GM12892 (cell line): ENCODE measurements at regions not wholly inside any gene's neighbourhood (a gene's known extent, or its start where the extent isn't known, plus 50 kb on each side); places are given as distances from the start of the nearest gene placed in this dataset.
A peak's percentile ranks its signal among the peaks of the same experiment; 100 is the strongest.
"Not testable (repeated sequence)": the region's sequence is repeated elsewhere in the genome, so short reads cannot be mapped to it uniquely, and the experiment has no call there.

Experiments
- DNase-seq: peaks from one replicate; pipeline ENCODE4 v3.0.0; 2011; ENCODE audit not compliant: insufficient read length
- FAIRE-seq: peaks from 2 replicates; lab custom pipeline; 2011; peaks lifted over from hg19 to GRCh38; lab: Jason Lieb, UNC
- POLR2A ChIP-seq: IDR thresholded peaks from 2 replicates; pipeline ENCODE4 v1.6.1; 2011; ENCODE audit warnings: low read depth, low read length, control low read depth
- POLR2AphosphoS5 ChIP-seq: IDR thresholded peaks from 2 replicates; pipeline ENCODE4 v1.6.1; 2011; ENCODE audit warnings: low read depth, low read length, control low read depth
- TAF1 ChIP-seq: IDR thresholded peaks from 2 replicates; pipeline ENCODE4 v1.6.1; 2011; ENCODE audit warnings: low read depth, mild to moderate bottlenecking, control low read depth, low read length, borderline replicate concordance

DNA sequence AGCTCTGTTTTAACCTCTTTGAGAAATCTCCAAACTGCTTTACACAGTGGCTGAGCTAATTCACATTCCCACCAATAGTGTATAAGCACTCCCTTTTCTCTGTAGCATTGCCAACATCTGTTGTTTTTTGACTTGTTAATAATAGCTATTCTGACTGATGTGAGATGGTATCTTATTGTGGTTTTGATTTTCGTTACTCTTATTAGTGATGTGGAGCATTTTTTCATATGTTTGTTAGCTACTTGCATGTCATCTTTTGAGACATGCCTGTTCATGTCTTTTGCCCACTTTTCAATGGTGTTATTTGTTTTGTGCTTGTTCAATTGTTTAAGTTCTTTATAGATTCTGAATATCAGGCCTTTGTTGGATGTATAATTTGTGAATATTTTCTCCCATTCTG is 225.2 kb upstream of the TRPC7 start:
- DNase-seq (no peak), FAIRE-seq (peak; percentile 24)
- no peak for TF ChIP-seq POLR2A
- TF ChIP-seq TAF1 = no peak
- TF ChIP-seq POLR2AphosphoS5 = no peak

GRCh38 chr5:136586196-136586595 is 220.9 kb upstream of the TRPC7 start:
- FAIRE-seq = no peak

DNA sequence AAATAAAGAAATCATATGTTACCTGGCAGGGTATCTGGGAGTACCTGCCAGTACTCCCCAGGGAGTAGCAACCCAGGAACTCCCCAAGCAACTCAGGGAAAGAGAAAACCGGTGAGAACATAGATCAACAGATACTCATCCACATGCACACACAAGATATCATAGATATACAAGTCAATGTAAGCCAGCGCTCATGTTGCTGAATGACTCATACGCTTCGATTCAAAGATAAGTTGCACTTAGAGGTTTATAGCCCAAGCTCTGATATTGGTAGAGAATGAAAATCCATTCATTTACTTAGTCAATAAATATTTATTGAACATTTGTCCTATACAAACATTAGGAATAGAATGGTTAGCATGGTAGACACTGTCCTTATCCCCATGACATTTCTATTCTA is 219.1 kb upstream of the TRPC7 start:
- TF ChIP-seq POLR2A = no peak
- TF ChIP-seq POLR2AphosphoS5 = no peak
- no peak for TF ChIP-seq TAF1
- FAIRE-seq (no peak), DNase-seq (no peak)

More at GRCh38 chr5:136586196-136586595, 220.9 kb upstream of the TRPC7 start:
- TF ChIP-seq POLR2AphosphoS5 = no peak
- no peak for TF ChIP-seq POLR2A
- no peak for TF ChIP-seq TAF1
- no peak for DNase-seq

DNA sequence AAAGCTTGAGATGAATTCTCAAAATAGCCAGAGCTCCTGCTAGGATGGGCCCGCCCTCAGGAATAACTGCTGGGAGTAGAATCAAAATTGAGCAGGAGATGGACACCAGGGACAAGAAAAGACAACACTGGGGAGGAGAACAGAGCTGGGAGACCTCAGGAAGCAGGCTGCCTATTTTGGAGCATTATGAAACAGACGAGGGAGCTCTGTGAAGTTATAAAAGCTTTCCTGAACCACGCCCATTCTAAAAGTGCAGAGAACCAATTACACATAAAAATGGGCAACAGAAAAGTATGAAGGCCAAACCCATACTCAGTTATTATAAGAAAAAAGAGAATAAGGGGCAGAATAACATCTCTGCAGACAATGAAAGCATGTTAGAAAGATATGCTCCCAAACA is 213.9 kb upstream of the TRPC7 start:
- no peak for DNase-seq
- no peak for TF ChIP-seq TAF1
- TF ChIP-seq POLR2AphosphoS5 = no peak
- TF ChIP-seq POLR2A = no peak
- FAIRE-seq = no peak

DNA sequence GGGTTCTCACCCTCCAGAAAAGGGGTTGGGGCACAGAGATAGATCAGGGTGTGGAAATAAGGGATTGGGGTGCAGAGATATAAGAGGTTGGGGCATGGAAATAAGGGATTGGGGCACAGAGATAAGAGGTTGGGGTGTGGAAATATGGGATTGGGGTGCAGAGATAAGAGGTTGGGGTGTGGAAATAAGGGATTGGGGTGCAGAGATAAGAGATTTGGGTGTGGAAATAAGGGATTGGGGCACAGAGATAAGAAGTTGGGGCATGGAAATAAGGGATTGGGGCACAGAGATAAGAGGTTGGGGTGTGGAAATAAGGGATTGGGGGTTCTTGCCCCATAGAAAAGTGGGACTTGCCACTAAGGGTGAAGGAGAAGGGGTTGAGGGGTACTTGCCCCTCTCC is 204.5 kb upstream of the TRPC7 start:
- FAIRE-seq, DNase-seq: not testable (repeated sequence)

- FAIRE-seq, DNase-seq: not testable (repeated sequence)
Observed at GRCh38 chr5:136565457-136565856, 200.1 kb upstream of the TRPC7 start.

GRCh38 chr5:136565050-136565449 is 199.7 kb upstream of the TRPC7 start:
- not testable (repeated sequence) for FAIRE-seq, DNase-seq

- not testable (repeated sequence) for FAIRE-seq, DNase-seq
Observed at GRCh38 chr5:136564431-136564830, 199.1 kb upstream of the TRPC7 start.

DNA sequence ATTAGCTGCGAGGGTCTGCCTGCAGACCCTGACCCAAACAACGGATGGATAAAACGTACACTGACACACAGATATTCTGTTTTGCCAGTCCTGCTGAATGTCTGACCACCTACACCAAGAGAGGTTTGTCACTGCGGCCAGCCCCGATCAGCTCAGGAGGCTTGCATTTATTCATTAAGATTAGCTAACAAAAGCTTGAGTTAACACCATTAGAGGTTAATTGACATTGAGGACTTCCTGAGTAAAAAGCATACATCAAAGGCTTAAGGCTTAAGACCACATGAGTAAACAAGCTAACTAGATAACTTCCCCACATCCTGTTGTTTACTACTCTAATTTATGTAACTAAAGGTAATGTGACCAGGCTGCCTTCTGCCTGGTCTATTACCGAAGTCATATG is 198.1 kb upstream of the TRPC7 start:
- no peak for FAIRE-seq
- DNase-seq = no peak
- TF ChIP-seq POLR2A (no peak), POLR2AphosphoS5 (no peak), TAF1 (no peak)

- no peak for FAIRE-seq
- no peak for DNase-seq
- TF ChIP-seq POLR2A (no peak), POLR2AphosphoS5 (no peak), TAF1 (no peak)
Observed at GRCh38 chr5:136560126-136560525, 194.8 kb upstream of the TRPC7 start.

DNA sequence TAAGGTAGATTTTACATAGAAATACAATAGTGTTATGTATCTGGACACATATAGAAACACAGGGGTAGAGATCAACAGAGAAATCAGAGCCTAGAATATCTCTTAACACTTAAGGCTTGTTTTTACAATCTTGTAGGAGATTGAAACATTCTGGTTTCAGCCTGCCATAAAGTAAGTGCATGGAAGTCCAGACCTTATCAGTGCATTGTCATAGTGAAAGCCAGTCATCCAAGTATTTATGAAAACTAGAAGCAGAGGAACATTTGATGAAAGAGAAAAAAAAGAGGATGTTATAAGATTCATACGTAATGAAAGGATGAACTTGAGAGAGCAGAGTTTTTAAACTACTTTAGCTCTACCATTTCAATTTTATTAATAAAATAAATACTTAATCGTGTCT is 194.3 kb upstream of the TRPC7 start:
- FAIRE-seq (no peak), DNase-seq (no peak)
- TF ChIP-seq POLR2AphosphoS5 (no peak), TAF1 (no peak), POLR2A (no peak)

DNA sequence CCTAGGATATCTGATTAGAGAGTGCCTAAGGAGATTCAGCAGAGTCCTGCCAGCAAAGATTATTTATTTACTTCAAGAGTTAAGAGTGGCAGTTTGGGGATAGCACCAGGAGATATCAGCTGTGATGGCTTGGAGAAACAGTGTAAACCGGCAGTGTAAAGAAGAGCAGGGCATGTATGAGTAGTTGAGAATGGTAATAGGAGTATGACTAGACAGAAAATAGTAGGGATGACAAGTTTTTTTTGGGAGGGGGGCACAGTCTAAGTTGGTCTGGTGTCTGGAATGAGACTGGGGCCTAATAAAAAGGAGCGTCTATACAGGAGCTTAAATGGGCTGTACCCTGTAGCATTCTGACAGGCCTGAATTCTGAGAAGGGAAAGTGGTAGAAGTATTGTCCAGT is 181.8 kb upstream of the TRPC7 start:
- DNase-seq, FAIRE-seq: not testable (repeated sequence)

- FAIRE-seq, DNase-seq: not testable (repeated sequence)
Observed at GRCh38 chr5:136546441-136546840, 181.1 kb upstream of the TRPC7 start.

DNA sequence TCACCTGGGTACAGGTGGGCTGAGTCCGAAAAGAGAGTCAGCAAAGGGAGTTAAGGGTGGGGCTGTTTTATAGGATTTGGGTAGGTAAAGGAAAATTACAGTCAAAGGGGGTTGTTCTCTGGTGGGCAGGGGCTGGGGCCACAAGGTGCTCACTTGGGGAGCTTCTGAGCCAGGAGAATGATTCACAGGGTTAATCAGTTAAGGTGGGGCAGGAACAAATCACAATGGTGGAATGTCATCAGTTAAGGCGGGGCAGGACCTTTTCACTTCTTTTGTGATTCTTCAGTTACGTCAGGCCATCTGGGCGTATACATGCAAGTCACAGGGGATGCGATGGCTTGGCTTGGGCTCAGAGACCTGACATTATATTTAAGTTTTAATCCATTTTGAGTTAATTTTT is 179.7 kb upstream of the TRPC7 start:
- FAIRE-seq, DNase-seq: not testable (repeated sequence)
